IMR-90 (cell line): ENCODE measurements at regions not wholly inside any gene's neighbourhood (a gene's known extent, or its start where the extent isn't known, plus 50 kb on each side); places are given as distances from the start of the nearest gene placed in this dataset.

Source experiments
- ATAC-seq: fragments of 200-7000 bp; cut with Tn5 transposase; 2 replicates; pipeline ENCODE4 v1.9.1; 2020; ENCODE audit warnings: low read depth, mild to moderate bottlenecking, moderate library complexity
- BruUV-seq: library from RNA; stranded (reverse); fragments of 400-500 nt; replicated peaks from 2 replicates; lab custom pipeline; 2021; lab: Mats Ljungman, UMichigan
- CTCF ChIA-PET: fragments of 300-600 bp; formaldehyde crosslinking; extraction: SDS; loops from one replicate; lab custom pipeline; 2021; ENCODE audit warnings: antibody characterized with exemption; lab: Yijun Ruan, JAX
- POLR2A ChIA-PET: fragments of 300-600 bp; sonication (Branson Sonifier 250); formaldehyde crosslinking; loops from one replicate; lab custom pipeline; 2022; ENCODE audit warnings: antibody characterized with exemption; ENCODE audit not compliant: unreplicated experiment; lab: Charles Lee
- DNase-seq: peaks from one replicate; pipeline ENCODE4 v3.0.0; 2013
- H2AFZ ChIP-seq: replicated peaks from 2 replicates; pipeline ENCODE3; 2013; ENCODE audit warnings: low read length, mild to moderate bottlenecking; ENCODE audit not compliant: poor library complexity
- H2AK5ac ChIP-seq: 2 replicates; pipeline ENCODE4 v1.6.1; 2013; ENCODE audit warnings: low read depth, low read length, inconsistent platforms
- H2AK9ac ChIP-seq: replicated peaks from 2 replicates; pipeline ENCODE3; 2013; ENCODE audit warnings: mild to moderate bottlenecking, low read depth, low read length, moderate library complexity; ENCODE audit not compliant: poor library complexity
- H2BK120ac ChIP-seq: 2 replicates; pipeline ENCODE4 v1.6.1; 2013; ENCODE audit warnings: low read depth, low read length, inconsistent platforms
- H2BK15ac ChIP-seq: 3 replicates; pipeline ENCODE4 v1.6.1; 2013; ENCODE audit warnings: low read depth, low read length, inconsistent platforms
- H2BK20ac ChIP-seq: 2 replicates; pipeline ENCODE4 v1.6.1; 2013; ENCODE audit warnings: low read depth, mild to moderate bottlenecking, inconsistent platforms, low read length, moderate library complexity
- H2BK5ac ChIP-seq: 2 replicates; pipeline ENCODE4 v1.6.1; 2013; ENCODE audit warnings: mild to moderate bottlenecking, low read depth, low read length, inconsistent platforms; ENCODE audit not compliant: poor library complexity, severe bottlenecking
- H3K14ac ChIP-seq: replicated peaks from 2 replicates; pipeline ENCODE4 v1.6.1; 2013; ENCODE audit warnings: low read depth, low read length, inconsistent platforms
- H3K18ac ChIP-seq: 2 replicates; pipeline ENCODE4 v1.6.1; 2013; ENCODE audit warnings: low read depth, low read length, control low read depth
- H3K23ac ChIP-seq: 2 replicates; pipeline ENCODE4 v1.6.1; 2013; ENCODE audit warnings: low read depth, low read length, inconsistent platforms
- H3K27ac ChIP-seq: 2 replicates; pipeline ENCODE4 v1.5.1; 2013; ENCODE audit warnings: mild to moderate bottlenecking, control low read depth, low read length; ENCODE audit not compliant: insufficient read depth
- H3K27me3 ChIP-seq: 2 replicates; pipeline ENCODE4 v1.6.1; 2013; ENCODE audit warnings: low read length; ENCODE audit not compliant: control insufficient read depth, insufficient read depth
- H3K36me3 ChIP-seq: 2 replicates; pipeline ENCODE4 v1.6.1; 2013; ENCODE audit warnings: low read length, mixed read lengths; ENCODE audit not compliant: control insufficient read depth, insufficient read depth
- H3K4ac ChIP-seq: 2 replicates; pipeline ENCODE4 v1.6.1; 2013; ENCODE audit warnings: low read depth, low read length, inconsistent platforms
- H3K4me1 ChIP-seq: 2 replicates; pipeline ENCODE4 v1.6.1; 2013; ENCODE audit warnings: low read length, mixed read lengths; ENCODE audit not compliant: control insufficient read depth, insufficient read depth
- H3K4me2 ChIP-seq: 2 replicates; pipeline ENCODE4 v1.6.1; 2013; ENCODE audit warnings: low read depth, mild to moderate bottlenecking, control low read depth, low read length, moderate library complexity
- H3K4me3 ChIP-seq: 2 replicates; pipeline ENCODE4 v1.5.1; 2013; ENCODE audit warnings: low read depth, mild to moderate bottlenecking, control low read depth, low read length, moderate library complexity; ENCODE audit not compliant: insufficient read depth
- H3K56ac ChIP-seq: 2 replicates; pipeline ENCODE4 v1.6.1; 2013; ENCODE audit warnings: low read length, inconsistent platforms; ENCODE audit not compliant: insufficient read depth; ENCODE audit errors: extremely low read depth
- H3K79me1 ChIP-seq, 2 experiments: 2 replicates each; pipeline ENCODE4 v1.6.1; 2013; ENCODE audit warnings: low read length in 2 of 2, inconsistent platforms in 1 of 2, low read depth in 1 of 2
- H3K9ac ChIP-seq: 2 replicates; pipeline ENCODE4 v1.6.1; 2013; ENCODE audit warnings: low read depth, low read length, control low read depth
- H3K9me1 ChIP-seq: 2 replicates; pipeline ENCODE4 v1.6.1; 2013; ENCODE audit warnings: low read length, inconsistent platforms; ENCODE audit not compliant: insufficient read depth
- H3K9me3 ChIP-seq: 2 replicates; pipeline ENCODE4 v1.6.1; 2013; ENCODE audit warnings: low read length; ENCODE audit not compliant: control insufficient read depth, insufficient read depth
- H4K20me1 ChIP-seq: 2 replicates; pipeline ENCODE4 v1.6.1; 2013; ENCODE audit warnings: low read length, inconsistent platforms; ENCODE audit not compliant: insufficient read depth
- H4K5ac ChIP-seq: 2 replicates; pipeline ENCODE4 v1.6.1; 2013; ENCODE audit warnings: mild to moderate bottlenecking, low read depth, low read length, control low read depth
- H4K8ac ChIP-seq, 2 experiments: 2 replicates each; pipeline ENCODE4 v1.6.1; 2013; ENCODE audit warnings: low read depth in 2 of 2, low read length in 2 of 2, control low read depth in 1 of 2, inconsistent platforms in 1 of 2
- H4K91ac ChIP-seq: 2 replicates; pipeline ENCODE4 v1.6.1; 2013; ENCODE audit warnings: low read depth, low read length, inconsistent platforms; ENCODE audit not compliant: insufficient read depth
- BHLHE40 ChIP-seq: fragments of 150-350 bp; IDR thresholded peaks from 2 replicates; pipeline ENCODE4 v1.6.1; 2016; ENCODE audit warnings: mild to moderate bottlenecking, low read depth, low read length
- CEBPB ChIP-seq: IDR thresholded peaks from 2 replicates; pipeline ENCODE4 v1.6.1; 2012; ENCODE audit warnings: low read depth, low read length, improper control_type of control experiment
- CHD1 ChIP-seq: IDR thresholded peaks from 2 replicates; pipeline ENCODE4 v1.6.1; 2012; ENCODE audit warnings: low read depth, low read length, improper control_type of control experiment
- FOS ChIP-seq: fragments of 150-350 bp; IDR thresholded peaks from 2 replicates; pipeline ENCODE4 v1.6.1; 2016; ENCODE audit warnings: low read depth, low read length
- MAZ ChIP-seq: IDR thresholded peaks from 2 replicates; pipeline ENCODE4 v1.6.1; 2012; ENCODE audit warnings: low read depth, mild to moderate bottlenecking, low read length, improper control_type of control experiment, moderate library complexity, borderline replicate concordance
- MXI1 ChIP-seq: IDR thresholded peaks from 2 replicates; pipeline ENCODE4 v1.6.1; 2012; ENCODE audit warnings: low read depth, mild to moderate bottlenecking, low read length, moderate library complexity, borderline replicate concordance
- NFE2L2 ChIP-seq: fragments of 150-350 bp; IDR thresholded peaks from 2 replicates; pipeline ENCODE4 v1.6.1; 2016; ENCODE audit warnings: low read depth, mild to moderate bottlenecking, low read length
- POLR2A ChIP-seq: IDR thresholded peaks from 2 replicates; pipeline ENCODE4 v1.6.1; 2012; ENCODE audit warnings: mild to moderate bottlenecking, low read depth, low read length
- RAD21 ChIP-seq: IDR thresholded peaks from 2 replicates; pipeline ENCODE4 v1.6.1; 2012; ENCODE audit warnings: low read length, improper control_type of control experiment
- RCOR1 ChIP-seq: IDR thresholded peaks from 2 replicates; pipeline ENCODE4 v1.6.1; 2012; ENCODE audit warnings: mild to moderate bottlenecking, low read length, improper control_type of control experiment; ENCODE audit not compliant: insufficient replicate concordance
- RFX5 ChIP-seq: IDR thresholded peaks from 2 replicates; pipeline ENCODE4 v1.8.0; 2012; ENCODE audit warnings: low read depth, mild to moderate bottlenecking, low read length, moderate library complexity
- SMC3 ChIP-seq: fragments of 150-350 bp; IDR thresholded peaks from 2 replicates; pipeline ENCODE4 v1.6.1; 2016; ENCODE audit warnings: low read depth, mild to moderate bottlenecking, antibody characterized with exemption, low read length, moderate library complexity
- WGBS, 2 experiments: methylation state at CpG; one replicate each; pipeline versions ENCODE4 v1.1.5 to v1.1.7; 2013; ENCODE audit warnings: missing lambda C conversion rate in 2 of 2; ENCODE audit not compliant: insufficient read length in 1 of 2; ENCODE audit errors: extremely low coverage in 2 of 2; 5-methylcytosine and 5-hydroxymethylcytosine counted together
- dilution Hi-C: fragments of 300-500 bp; cut with HindIII; formaldehyde crosslinking; loops from one replicate; pipeline ENCODE4 v1.14.3; 2018; ENCODE audit warnings: low sequenced_read_pairs; ENCODE audit not compliant: unreplicated experiment
- in situ Hi-C: fragments of 300-500 bp; cut with MboI; formaldehyde crosslinking; loops from 3 replicates; pipeline ENCODE4 v1.14.3; 2019; ENCODE audit warnings: low sequenced_read_pairs, inconsistent platforms, mixed read lengths
- intact Hi-C: fragments of 100-400 bp; cut with micrococcal nuclease; formaldehyde crosslinking; loops from 2 replicates; pipeline ENCODE4 v1.10.0; 2022
- TF ChIP-seq, protein P1 (sequence below): fragments of 150-350 bp; IDR thresholded peaks from 2 replicates; pipeline ENCODE4 v1.6.1; 2016; ENCODE audit warnings: low read depth, mild to moderate bottlenecking, low read length, moderate library complexity, borderline replicate concordance
- TF ChIP-seq, protein P2 (sequence below): conservative IDR thresholded peaks from 2 replicates; pipeline ENCODE4 v1.5.1; 2012; ENCODE audit warnings: mild to moderate bottlenecking, low read depth, low read length, improper control_type of control experiment

- H2AK9ac ChIP-seq: no peak overlapping the region
- no CpG with 5 or more reads among the region's 3 CpGs for WGBS, 2 experiments
- no peak overlapping the region for H3K4me2 ChIP-seq
- H2BK120ac ChIP-seq: no peak overlapping the region
- TF ChIP-seq CEBPB: no peak
- TF ChIP-seq BHLHE40: no peak
- no peak for TF ChIP-seq RCOR1
- no peak for TF ChIP-seq RFX5
- no peak for TF ChIP-seq RAD21
- TF ChIP-seq, protein P1, sequence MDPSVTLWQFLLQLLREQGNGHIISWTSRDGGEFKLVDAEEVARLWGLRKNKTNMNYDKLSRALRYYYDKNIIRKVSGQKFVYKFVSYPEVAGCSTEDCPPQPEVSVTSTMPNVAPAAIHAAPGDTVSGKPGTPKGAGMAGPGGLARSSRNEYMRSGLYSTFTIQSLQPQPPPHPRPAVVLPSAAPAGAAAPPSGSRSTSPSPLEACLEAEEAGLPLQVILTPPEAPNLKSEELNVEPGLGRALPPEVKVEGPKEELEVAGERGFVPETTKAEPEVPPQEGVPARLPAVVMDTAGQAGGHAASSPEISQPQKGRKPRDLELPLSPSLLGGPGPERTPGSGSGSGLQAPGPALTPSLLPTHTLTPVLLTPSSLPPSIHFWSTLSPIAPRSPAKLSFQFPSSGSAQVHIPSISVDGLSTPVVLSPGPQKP: no peak
- no peak for TF ChIP-seq MAZ
- TF ChIP-seq, protein P2, sequence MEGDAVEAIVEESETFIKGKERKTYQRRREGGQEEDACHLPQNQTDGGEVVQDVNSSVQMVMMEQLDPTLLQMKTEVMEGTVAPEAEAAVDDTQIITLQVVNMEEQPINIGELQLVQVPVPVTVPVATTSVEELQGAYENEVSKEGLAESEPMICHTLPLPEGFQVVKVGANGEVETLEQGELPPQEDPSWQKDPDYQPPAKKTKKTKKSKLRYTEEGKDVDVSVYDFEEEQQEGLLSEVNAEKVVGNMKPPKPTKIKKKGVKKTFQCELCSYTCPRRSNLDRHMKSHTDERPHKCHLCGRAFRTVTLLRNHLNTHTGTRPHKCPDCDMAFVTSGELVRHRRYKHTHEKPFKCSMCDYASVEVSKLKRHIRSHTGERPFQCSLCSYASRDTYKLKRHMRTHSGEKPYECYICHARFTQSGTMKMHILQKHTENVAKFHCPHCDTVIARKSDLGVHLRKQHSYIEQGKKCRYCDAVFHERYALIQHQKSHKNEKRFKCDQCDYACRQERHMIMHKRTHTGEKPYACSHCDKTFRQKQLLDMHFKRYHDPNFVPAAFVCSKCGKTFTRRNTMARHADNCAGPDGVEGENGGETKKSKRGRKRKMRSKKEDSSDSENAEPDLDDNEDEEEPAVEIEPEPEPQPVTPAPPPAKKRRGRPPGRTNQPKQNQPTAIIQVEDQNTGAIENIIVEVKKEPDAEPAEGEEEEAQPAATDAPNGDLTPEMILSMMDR: no peak
- TF ChIP-seq FOS: no peak
- TF ChIP-seq NFE2L2: no peak
- no peak for TF ChIP-seq CHD1
- no peak for TF ChIP-seq POLR2A
- TF ChIP-seq MXI1: no peak
- TF ChIP-seq SMC3: no peak
- intact Hi-C loops (no loop called here), in situ Hi-C loops (no loop called here), dilution Hi-C loops (no loop called here)
- no peaks in the 10 kb centered on the region for H3K27me3 ChIP-seq
- H3K4me1 ChIP-seq: no peaks in the 10 kb centered on the region
- no peak overlapping the region for H3K27ac ChIP-seq
- no TSS peak for BruUV-seq
- DNase-seq (no peak), ATAC-seq (no peak)
- H2BK5ac ChIP-seq: no peak overlapping the region
- H2AK5ac ChIP-seq: no peak overlapping the region
- no peak overlapping the region for H3K9ac ChIP-seq
- no peak overlapping the region for H4K91ac ChIP-seq
- no peak overlapping the region for H4K5ac ChIP-seq
- no peaks in the 10 kb centered on the region for H3K9me3 ChIP-seq
- H3K14ac ChIP-seq: no peak overlapping the region
- no peak overlapping the region for H3K56ac ChIP-seq
- no peaks in the 10 kb centered on the region for H3K9me1 ChIP-seq
- H3K18ac ChIP-seq: no peak overlapping the region
- no peak overlapping the region for H4K8ac ChIP-seq
- H3K79me1 ChIP-seq: no peaks in the 10 kb centered on the region
- H4K20me1 ChIP-seq: no peaks in the 10 kb centered on the region
- H2AFZ ChIP-seq: peak overlapping the region; percentile 47
- H3K4me3 ChIP-seq: no peak overlapping the region
- no peaks in the 10 kb centered on the region for H3K36me3 ChIP-seq
- POLR2A ChIA-PET: no interaction called here
- CTCF ChIA-PET: no interaction called here
- no peak overlapping the region for H2BK15ac ChIP-seq
- H3K23ac ChIP-seq: no peak overlapping the region
- no peak overlapping the region; the same call in 1 of the 2 replicates for H3K4ac ChIP-seq
- H2BK20ac ChIP-seq: no peak overlapping the region
Measured at GRCh38 chr12:91948504-91948903, 197.1 kb downstream of the BTG1 start.
